Activated CD4-positive, alpha-beta T cell treated with anti-CD3 and anti-CD28 coated beads, Interleukin-2, Interleukin-4, amounts not matched to agents 100 ng/mL and 50 ng/mL, durations not matched to agents 16 hours and 8 hours (primary cell): ENCODE measurements at regions not wholly inside any gene's neighbourhood (a gene's known extent, or its start where the extent isn't known, plus 50 kb on each side); places are given as distances from the start of the nearest gene placed in this dataset.
"Not testable (repeated sequence)": the region's sequence is repeated elsewhere in the genome, so short reads cannot be mapped to it uniquely, and the experiment has no call there.

Source experiments
- DNase-seq: peaks from one replicate; pipeline ENCODE4 v3.0.0-alpha.2; 2020; ENCODE audit warnings: low spot score

DNA sequence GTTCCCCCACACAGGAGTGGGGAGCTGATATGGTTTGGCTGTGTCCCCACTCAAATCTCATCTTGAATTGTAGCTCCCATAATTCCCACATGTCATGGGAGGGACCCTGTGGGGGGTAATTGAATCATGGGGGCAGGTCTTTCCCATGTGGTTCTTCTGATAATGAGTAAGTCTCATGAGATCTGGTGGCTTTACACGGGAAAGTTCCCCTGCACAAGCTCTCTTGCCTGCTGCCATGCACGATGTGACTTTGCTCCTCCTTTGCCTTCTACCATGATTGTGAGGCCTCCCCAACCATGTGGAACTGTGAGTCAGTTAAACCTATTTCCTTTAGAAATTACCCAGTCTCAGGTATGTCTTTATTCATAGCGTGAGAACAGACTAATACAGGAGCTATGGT lies 347.0 kb upstream of the CDH5 start:
- not testable (repeated sequence) for DNase-seq

GRCh38 chr16:66014221-66014620 lies 352.3 kb upstream of the CDH5 start:
- DNase-seq = no peak

DNA sequence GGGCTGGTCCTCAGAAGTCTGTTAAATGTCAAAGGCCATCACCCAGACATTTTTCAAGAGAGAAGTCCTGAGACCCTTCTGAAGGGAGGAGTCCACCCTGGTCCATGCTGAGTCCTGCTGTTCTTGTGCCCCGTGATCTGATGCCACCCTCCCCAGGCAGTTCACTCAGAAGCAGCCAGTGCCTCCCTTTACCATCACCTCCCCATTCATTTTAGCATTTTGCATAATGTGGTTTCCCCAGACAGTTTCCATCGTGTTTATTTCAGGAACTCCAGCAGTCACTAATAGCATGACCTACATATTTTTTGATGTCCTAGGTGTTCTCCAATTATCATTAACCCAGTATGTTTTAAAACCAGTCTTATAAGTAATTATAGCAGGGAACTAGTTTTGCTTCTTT lies 353.0 kb upstream of the CDH5 start:
- DNase-seq = no peak

- DNase-seq = no peak
These were observed 358.4 kb upstream of the CDH5 start for GRCh38 chr16:66008136-66008535.

- no peak for DNase-seq
These were observed 358.8 kb upstream of the CDH5 start for GRCh38 chr16:66007717-66008116.

DNA sequence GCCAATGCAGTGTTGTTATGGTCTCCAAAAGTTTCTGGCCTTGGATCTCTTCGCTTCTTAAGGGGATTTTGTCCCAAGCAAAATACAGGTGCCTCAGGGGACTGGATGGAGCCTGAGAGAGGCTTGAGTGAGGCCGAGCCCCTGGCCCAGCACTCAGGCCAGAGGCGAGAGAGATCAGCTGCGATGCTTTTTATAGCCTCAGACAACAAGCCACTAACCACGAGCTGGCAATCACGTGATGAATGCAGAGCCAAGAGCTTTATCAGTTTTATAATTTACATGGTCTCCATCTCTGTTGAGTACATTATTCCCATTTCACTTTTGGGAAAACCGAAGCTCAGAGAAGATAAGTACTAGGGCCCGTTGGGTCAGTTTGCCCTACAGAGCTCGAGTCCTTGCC lies 360.0 kb upstream of the CDH5 start:
- DNase-seq = no peak

GRCh38 chr16:66004699-66005098 lies 361.8 kb upstream of the CDH5 start:
- DNase-seq = no peak

- DNase-seq = no peak
These were observed 363.3 kb upstream of the CDH5 start for GRCh38 chr16:66003201-66003600.

- DNase-seq = no peak
These were observed 363.9 kb upstream of the CDH5 start for GRCh38 chr16:66002601-66003000.

GRCh38 chr16:66001432-66001831 lies 365.1 kb upstream of the CDH5 start:
- no peak for DNase-seq

DNA sequence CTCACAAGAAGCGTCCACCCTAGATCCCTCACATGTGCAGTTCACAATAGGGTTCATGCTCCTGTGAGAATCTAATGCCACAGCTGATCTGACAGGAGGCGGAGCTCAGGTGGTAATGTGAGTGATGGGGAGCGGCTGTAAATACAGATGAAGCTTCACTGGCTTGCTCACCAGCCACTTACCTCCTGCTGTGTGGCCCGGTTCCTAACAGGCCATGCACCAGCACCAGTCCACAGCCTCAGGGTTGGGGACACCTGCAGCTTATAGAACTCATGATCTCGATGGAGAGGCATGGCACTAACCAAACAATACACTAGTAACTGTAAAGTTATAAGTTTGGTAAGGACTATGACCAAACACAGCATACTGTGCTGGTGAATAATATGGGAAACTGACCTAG lies 368.0 kb upstream of the CDH5 start:
- DNase-seq = no peak

DNA sequence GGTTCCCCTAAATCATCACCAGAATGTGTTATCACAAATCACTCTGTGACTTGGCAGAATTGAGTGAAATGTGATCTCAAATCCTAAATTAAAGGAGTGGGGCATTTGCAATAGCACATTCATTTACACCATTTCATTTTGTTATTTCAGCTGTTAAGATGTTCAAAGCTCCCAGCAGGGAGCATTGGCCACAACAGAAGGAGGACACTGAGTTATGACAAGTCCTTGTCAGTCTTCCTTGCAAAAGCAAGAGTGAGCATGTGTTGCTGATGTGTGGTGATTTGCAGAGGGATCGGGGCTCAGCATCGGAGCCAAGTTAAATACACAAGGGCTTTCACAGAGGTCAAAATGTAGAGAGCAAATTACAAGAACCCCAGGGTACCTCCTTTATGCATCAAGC lies 372.2 kb upstream of the CDH5 start:
- DNase-seq = no peak

GRCh38 chr16:65991149-65991701 lies 375.3 kb upstream of the CDH5 start:
- no peak for DNase-seq

DNA sequence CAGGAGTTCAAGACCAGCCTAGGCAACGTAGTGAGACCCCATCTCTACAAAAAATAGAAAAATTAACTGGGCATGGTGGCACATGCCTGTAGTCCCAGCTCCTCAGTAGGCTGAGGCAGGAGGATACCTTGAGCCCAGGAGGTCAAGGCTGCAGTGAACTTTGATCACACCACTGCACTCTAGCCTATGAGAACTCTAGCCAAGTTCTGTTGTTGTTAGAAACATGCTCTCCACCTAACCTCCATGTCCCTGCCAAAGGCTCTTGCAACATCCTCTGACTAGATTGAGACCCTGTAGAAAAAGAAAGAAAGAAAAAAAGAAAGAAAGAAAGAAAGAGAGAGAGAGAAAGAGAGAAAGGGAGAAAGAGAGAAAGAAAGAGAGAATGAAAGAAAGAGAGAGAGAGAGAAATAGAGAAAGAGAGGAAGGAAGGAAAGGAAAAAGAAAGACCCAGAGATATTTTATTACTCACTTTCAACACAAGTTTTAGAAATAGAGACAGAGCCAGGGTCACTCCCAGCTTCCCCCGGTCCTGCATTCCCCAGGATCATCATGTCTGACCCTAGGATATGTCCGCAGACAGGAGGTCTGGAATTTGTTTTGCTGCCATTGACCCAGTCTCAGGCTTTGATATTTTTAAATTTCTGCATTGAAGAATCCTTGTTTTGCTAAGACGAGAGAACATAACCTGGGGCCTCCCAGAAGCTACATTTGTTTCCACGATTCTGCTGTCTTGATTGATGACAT lies 376.5 kb upstream of the CDH5 start:
- no peak for DNase-seq

DNA sequence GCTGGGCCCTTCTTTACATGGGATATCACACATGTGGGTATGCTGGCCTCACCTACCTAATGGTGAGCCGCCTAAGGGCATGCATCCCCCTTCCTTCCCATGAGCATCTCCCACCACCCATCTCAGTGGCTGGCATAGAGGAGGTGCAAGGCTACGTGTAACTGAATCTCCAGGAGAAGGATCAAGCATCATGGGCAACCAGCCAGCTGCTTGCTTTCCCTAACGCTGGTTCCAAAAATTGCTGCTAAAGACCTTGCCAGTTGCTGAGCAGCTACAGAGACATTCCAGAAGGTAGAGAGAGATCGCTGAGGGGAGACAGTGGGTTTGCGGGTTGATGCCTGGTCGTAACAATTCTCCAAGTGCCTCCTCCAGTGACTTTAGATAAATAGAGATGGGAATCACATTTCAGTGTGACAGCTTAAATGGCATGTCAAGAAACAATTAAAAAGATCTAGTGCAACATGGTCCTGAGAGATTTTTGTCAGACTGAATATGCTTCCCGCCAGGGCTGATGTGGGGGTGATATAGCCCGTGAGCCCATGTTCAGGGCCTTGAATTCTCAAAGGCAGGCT lies 378.4 kb upstream of the CDH5 start:
- no peak for DNase-seq

- DNase-seq = no peak
These were observed 382.2 kb upstream of the CDH5 start for GRCh38 chr16:65984296-65984695.

- no peak for DNase-seq
These were observed 385.4 kb upstream of the CDH5 start for GRCh38 chr16:65981057-65981456.

DNA sequence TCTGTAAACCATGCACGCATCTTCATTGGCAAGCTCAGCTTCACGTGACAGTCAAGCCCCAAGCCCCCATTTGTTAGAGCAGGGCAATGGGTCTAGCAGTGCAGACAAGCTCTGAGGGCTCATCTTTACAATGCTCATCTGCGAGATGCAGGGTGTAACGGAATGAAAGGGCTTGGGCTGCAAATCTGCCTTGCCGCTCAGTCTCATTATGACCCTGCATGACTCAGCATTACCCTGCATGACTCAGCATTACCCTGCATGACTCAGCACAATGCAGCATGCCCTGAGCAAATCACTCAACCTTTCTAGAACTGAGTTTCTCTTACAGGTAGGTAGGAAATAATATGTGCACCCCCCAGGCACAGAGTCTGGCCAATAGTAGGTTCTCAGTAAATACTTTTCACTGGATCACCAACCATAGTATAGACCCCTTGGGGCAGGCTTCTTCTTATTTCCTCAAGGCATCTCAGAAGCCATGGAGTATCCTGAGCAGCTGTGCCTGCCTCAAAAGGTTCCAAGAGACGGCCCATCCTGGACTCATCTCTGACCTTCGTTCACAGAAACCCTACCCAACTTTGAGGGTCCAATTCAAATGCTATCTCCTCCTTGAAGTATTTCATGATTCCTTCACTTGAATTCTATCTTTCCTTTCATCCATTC lies 391.3 kb upstream of the CDH5 start:
- DNase-seq = peak; percentile 53

GRCh38 chr16:65967376-65967775 lies 399.1 kb upstream of the CDH5 start:
- DNase-seq = no peak

GRCh38 chr16:65965628-65966027 lies 400.9 kb upstream of the CDH5 start:
- no peak for DNase-seq

GRCh38 chr16:65964752-65965151 lies 401.7 kb upstream of the CDH5 start:
- no peak for DNase-seq

GRCh38 chr16:65961476-65962143 lies 404.9 kb upstream of the CDH5 start:
- no peak for DNase-seq

GRCh38 chr16:65959983-65960382 lies 406.5 kb upstream of the CDH5 start:
- DNase-seq = no peak
